ENCODE measurements at regions not wholly inside any gene's neighbourhood (a gene's known extent, or its start where the extent isn't known, plus 50 kb on each side); places are given as distances from the start of the nearest gene placed in this dataset.

DNA sequence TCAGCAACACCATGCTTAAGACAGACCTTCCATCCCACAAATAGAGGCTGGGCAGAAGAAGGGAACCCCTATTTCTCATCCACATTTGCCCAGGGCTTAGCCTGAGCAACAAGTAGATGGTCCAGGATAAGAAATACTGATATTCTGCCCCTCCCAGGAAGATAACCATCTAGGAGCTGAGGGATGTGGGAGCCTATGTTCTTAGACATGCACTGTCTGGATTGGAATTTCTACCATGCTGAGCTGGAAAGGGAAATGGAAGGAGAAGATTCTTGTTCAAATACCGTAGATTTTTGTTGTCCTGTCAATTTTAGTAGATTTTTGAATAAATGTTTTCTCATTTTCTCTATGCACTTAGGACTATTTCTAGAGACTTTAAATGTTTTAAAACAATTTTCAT lies 450.7 kb upstream of the SEMA6D start:
- DNase-seq (ENCODE audit: low spot score in 2 of 2): no peak
- intact Hi-C loops (cut with DNase I): no loop called here
- TF ChIP-seq, protein P1, sequence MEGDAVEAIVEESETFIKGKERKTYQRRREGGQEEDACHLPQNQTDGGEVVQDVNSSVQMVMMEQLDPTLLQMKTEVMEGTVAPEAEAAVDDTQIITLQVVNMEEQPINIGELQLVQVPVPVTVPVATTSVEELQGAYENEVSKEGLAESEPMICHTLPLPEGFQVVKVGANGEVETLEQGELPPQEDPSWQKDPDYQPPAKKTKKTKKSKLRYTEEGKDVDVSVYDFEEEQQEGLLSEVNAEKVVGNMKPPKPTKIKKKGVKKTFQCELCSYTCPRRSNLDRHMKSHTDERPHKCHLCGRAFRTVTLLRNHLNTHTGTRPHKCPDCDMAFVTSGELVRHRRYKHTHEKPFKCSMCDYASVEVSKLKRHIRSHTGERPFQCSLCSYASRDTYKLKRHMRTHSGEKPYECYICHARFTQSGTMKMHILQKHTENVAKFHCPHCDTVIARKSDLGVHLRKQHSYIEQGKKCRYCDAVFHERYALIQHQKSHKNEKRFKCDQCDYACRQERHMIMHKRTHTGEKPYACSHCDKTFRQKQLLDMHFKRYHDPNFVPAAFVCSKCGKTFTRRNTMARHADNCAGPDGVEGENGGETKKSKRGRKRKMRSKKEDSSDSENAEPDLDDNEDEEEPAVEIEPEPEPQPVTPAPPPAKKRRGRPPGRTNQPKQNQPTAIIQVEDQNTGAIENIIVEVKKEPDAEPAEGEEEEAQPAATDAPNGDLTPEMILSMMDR (IDR thresholded peaks at IDR 0.05): no peak
- Histone ChIP-seq H3K4me1 (no peaks in the 10 kb centered on the region), H3K9me3 (peaks cover 0 to 5% of the 10 kb centered on the region in 2 donors), H3K36me3 (no peaks in the 10 kb centered on the region), H3K27ac (no peak overlapping the region), H3K4me3 (no peak overlapping the region), H3K27me3 (no peaks in the 10 kb centered on the region)

DNA sequence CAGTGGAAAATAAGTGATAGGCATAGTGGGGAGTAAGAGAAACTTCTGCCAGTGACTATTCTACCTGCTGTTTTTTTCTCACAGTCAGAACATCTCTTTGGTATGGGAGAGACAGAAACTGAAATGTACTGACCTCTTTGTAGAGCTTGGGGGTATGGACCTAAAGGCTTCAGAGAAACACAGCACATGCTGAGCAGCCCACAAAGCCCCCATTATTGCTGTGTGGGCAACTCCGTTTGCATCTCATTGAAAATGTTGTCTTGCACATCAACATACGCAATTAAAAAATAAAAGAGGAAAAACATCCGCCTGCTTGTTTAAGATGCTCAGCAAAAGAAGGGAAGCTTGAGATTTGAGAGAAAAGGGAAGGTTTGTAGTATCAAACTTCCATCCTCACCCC lies 443.4 kb upstream of the SEMA6D start:
- Histone ChIP-seq H3K4me1 (no peaks in the 10 kb centered on the region), H3K27me3 (no peaks in the 10 kb centered on the region), H3K9me3 (peaks cover 0 to 16% of the 10 kb centered on the region in 2 donors), H3K36me3 (no peaks in the 10 kb centered on the region), H3K4me3 (no peak overlapping the region), H3K27ac (no peak overlapping the region)
- no peak for DNase-seq (ENCODE audit: low spot score in 2 of 2)
- TF ChIP-seq, protein P1 (IDR thresholded peaks at IDR 0.05): no peak
- intact Hi-C loops (cut with DNase I): no loop called here

DNA sequence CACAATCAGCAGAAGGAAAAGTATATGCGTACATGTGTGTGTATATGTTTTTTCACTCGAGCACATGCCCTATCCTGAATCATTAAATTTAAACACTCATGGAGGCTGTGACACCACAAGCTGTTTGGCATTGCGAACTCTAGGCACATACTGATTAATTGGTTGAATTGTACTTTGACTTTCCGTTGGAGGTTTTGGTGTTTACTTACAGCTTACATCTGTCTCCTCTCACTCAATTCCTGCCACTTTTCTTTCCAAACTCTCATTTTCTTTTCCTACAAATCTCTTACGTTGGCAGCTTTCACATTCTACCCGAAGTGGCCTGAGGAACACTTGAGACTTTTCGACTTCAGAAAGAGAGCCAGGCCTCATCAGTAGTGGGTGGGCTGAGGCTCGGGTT lies 434.1 kb upstream of the SEMA6D start:
- TF ChIP-seq, protein P1 (IDR thresholded peaks at IDR 0.05): no peak
- no peaks in the 10 kb centered on the region for H3K9me3 ChIP-seq
- no peaks in the 10 kb centered on the region for H3K27me3 ChIP-seq
- no peak overlapping the region for H3K4me3 ChIP-seq
- no peaks in the 10 kb centered on the region for H3K4me1 ChIP-seq
- intact Hi-C loops (cut with DNase I): no loop called here
- DNase-seq (ENCODE audit: low spot score in 2 of 2): no peak
- H3K36me3 ChIP-seq: no peaks in the 10 kb centered on the region
- H3K27ac ChIP-seq: no peak overlapping the region

DNA sequence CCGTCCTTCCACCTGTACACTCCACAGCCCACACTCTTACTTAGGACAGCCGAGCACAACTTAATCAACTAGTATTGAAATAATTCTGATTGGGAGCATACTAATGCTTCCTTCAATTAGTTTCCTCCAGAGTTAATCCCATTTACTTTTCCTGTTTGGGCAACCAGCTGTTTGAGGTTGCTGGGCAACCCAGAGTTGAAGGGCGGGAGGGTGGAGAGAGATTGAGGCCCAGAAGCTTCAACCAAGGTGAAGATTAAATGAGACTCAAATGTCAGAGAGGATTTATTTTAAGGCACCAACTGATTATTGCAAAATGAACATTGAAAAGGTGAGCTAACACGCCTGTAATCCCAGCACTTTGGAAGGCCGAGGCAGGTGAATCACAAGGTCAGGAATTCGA lies 428.5 kb upstream of the SEMA6D start:
- Histone ChIP-seq H3K9me3 (no peaks in the 10 kb centered on the region), H3K27ac (no peak overlapping the region), H3K27me3 (no peaks in the 10 kb centered on the region), H3K4me1 (peaks cover 0 to 2% of the 10 kb centered on the region in 2 donors), H3K4me3 (no peak overlapping the region), H3K36me3 (no peaks in the 10 kb centered on the region)
- DNase-seq (ENCODE audit: low spot score in 2 of 2): no peak
- TF ChIP-seq, protein P1 (IDR thresholded peaks at IDR 0.05): no peak
- intact Hi-C loops (cut with DNase I): no loop called here

GRCh38 chr15:47289656-47290055 lies 427.6 kb upstream of the SEMA6D start:
- Histone ChIP-seq H3K4me3 (no peak overlapping the region), H3K9me3 (peaks cover 0 to 6% of the 10 kb centered on the region in 2 donors), H3K4me1 (peaks cover 0 to 2% of the 10 kb centered on the region in 2 donors), H3K36me3 (no peaks in the 10 kb centered on the region), H3K27me3 (no peaks in the 10 kb centered on the region), H3K27ac (no peak overlapping the region)
- intact Hi-C loops (cut with DNase I): no loop called here
- TF ChIP-seq, protein P1 (IDR thresholded peaks at IDR 0.05): no peak
- DNase-seq (ENCODE audit: low spot score in 2 of 2): no peak

- intact Hi-C loops (cut with DNase I): no loop called here
- H3K9me3 ChIP-seq: peaks cover 0 to 9% of the 10 kb centered on the region in 2 donors
- H3K4me1 ChIP-seq: peaks cover 0 to 2% of the 10 kb centered on the region in 2 donors
- H3K27ac ChIP-seq: no peak overlapping the region
- H3K36me3 ChIP-seq: no peaks in the 10 kb centered on the region
- H3K27me3 ChIP-seq: no peaks in the 10 kb centered on the region
- TF ChIP-seq, protein P1 (IDR thresholded peaks at IDR 0.05): no peak
- DNase-seq (ENCODE audit: low spot score in 2 of 2): no peak
- H3K4me3 ChIP-seq: no peak overlapping the region
These were observed 425.5 kb upstream of the SEMA6D start for GRCh38 chr15:47291767-47292166.
